HS-27A (cell line): ENCODE measurements at regions not wholly inside any gene's neighbourhood (a gene's known extent, or its start where the extent isn't known, plus 50 kb on each side); places are given as distances from the start of the nearest gene placed in this dataset.

Experiments used
- DNase-seq: peaks from one replicate; pipeline ENCODE4 v3.0.0-alpha.2; 2012; ENCODE audit warnings: low read depth, missing footprints

DNA sequence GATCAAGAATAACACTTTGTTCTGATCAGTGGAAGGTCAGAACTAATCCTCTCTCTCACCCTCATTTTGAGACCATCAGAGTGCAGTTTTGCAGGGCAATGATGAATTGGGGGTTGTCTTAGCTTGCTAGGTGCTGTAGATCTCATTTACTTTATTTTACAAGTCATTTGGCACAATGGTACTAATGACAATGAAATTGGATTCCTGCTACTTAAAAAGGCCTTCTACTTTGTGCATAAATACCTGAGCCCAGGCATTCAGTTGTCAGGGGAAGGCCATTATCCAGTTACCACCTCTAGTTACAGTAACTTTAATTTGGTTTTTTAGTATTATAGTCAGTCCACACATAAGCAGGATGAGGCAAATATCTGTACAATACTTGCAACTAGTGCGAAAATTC, 240.0 kb downstream of the HDGFL1 start:
- no peak for DNase-seq

DNA sequence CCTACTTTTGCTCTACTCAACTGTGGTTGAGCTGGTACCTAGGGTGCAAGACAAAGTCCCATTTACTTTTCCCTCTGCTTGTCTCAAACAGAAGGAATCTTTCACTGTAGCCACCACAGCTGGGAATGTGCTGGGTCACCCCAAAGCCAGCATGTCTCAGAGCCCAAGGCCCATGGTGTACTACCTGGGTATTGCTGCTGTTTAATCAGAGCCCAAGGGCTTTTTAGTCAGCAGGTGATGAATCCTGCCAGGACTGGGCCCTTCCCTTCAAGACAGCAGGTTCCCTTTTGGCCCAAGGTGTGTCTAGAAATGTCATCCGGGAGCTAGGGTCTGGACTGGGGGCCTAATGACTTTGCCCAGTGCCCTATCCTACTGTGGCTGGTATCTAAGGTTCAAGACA, 249.8 kb downstream of the HDGFL1 start:
- no peak for DNase-seq

DNA sequence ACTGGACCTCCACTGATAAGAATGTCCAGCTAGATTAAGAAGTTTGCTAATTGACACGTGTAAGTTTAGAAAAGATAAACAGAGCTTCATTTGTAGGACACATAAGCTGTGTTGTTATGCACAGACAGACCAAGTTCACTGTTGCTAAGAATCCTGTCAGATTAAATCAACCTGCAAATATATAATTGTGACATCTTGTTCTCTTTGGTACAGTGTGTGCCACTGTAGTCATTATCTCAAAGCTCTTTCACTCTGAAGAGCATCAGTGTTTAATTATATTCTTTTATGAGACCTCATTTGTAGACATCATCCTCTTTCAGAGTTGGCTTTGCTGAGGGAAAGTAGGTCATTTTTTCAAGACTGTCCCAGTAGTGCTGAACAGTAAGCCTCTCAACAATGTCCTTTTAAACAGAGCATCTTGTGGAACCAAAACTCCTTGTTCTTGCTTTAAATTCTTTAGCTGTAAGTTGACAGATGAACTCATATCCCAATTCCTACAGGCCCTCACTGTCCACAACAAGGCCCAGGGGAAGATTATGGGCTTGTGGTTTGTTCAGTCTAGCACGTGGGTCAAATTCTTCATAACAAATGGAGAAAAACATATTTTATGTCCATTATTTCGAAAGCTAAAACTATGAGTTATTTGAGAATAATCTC, 252.4 kb downstream of the HDGFL1 start:
- DNase-seq: peak; percentile 24

DNA sequence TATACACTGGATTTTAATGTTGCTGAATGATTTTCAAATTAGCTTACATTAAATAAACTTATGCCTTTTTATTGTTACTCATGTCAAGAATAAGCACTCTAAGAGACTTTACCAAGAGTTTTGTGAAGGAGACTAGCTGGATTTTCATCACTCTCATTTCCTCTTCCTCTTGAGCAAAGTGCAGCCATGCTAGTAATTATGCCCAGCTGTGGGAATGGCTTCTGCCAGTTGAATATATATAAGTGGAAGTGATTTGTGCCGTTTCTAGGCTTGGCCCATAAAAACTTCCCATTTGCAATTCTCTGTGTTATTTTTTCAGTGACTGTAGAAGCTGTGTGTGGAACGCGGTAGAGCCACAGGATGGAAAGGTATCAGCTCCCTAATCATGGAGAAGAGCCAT, 255.8 kb downstream of the HDGFL1 start:
- DNase-seq: no peak

DNA sequence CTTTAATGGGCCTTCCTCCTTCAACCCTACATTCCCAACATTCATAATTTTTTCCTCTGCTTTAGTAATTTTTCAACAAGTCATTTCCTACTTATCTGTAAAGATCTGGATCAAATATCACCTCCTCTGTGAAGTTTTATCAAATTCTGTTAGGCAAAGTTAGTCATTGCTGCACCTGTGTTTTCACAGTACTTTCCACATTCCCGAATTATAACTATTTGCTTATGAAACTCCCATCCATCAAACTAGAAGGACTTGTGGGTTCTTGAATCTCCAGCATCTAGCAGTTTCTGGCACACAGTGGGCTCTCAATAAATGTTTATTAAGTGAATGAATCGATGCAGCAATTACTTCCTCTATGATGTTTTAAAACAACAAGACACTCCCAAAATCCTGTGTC, 257.6 kb downstream of the HDGFL1 start:
- DNase-seq: peak; percentile 85

DNA sequence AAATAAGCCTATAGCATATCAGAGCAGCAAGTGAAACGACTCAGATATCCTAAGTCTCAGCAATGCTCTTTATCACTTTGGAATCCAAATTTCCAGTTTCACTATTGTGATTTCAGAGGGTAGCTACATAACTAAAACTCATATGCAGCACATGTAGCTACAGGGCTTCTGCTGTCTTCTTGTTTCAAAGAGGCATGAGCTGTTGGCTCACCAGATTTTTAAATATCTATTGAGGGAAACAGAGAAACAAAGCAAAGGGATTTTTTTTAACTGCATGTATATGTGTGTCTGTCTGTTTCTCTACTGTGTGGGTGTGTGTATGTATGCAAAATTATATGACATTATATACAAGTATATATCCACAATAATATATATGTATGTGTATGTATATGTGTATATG, 258.4 kb downstream of the HDGFL1 start:
- peak; percentile 19 for DNase-seq

DNA sequence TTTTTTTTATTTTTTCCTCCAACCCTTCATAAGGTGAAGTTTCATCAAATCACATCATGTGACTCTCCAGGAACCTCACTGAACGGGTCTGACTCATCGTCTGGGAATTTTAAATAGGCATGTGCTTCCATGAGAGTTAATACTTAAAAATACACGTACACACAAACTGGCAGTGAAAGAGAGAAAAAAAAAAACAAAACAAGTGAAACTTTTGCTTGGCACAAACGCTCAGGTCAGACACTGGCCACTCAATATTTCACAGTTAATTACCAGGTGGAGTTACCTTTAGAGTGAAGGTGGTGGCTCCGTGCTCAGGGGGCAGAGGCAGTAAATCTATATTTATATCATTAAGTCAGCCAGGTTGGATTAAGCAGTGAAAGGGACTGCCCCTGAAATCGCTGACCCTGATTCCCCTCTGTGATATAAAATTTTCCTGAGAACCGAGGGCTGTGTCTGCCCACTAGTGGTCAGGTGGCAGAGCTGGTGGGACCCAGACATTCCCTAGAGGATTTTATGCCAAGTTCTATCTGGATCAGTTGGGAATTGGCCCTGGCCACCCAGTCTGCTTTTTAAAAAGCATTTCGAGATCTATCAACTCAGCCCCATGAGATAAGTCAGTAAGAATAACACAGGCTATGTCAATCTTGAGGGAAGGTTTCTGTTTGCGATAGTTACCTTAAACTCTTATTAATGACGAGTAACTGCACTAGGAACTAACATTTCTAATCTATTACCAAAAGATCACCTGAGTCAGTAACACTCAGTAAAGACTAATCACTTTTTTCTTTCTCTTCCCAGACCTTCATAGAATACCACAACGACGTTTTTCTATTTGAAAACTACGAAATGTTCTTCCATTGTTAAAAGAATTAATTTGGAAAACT, 259.1 kb downstream of the HDGFL1 start:
- DNase-seq: peak; percentile 99

DNA sequence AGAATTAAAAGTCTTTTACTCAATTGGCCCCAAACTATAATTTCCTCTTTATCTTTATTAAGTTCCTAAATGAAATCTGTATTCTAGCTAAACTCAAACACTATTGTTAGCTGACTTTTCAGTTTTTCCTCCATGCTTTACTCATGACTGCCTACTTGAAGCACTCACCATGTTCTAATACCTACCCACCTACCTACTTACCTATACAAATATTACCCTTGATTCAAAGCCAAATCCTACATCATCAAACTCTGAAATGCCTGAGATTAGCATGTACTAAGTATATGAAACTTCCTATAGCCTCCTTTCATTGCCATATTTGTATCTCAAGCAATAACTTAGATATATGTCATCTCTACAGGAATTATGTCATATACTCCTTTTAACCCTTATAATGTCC, 259.7 kb downstream of the HDGFL1 start:
- no peak for DNase-seq

DNA sequence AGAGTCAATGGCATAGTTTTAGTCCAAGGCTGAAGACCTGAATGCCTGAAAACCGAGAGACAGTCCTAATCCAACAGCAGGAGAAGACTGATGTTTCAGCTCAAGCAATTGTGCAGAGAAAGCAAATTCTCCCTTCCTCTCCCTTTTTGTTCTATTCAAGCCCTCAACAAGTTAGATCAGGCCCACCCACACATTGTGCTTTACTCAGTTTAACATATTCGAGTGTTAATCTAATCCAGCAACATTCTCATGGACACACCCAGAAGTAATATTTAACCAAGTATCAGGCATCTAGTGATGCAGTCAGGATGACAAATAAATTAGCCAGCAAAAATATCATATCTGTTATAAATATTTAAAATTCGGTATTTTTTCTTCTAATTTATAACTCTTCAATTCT, 261.1 kb downstream of the HDGFL1 start:
- DNase-seq: no peak

DNA sequence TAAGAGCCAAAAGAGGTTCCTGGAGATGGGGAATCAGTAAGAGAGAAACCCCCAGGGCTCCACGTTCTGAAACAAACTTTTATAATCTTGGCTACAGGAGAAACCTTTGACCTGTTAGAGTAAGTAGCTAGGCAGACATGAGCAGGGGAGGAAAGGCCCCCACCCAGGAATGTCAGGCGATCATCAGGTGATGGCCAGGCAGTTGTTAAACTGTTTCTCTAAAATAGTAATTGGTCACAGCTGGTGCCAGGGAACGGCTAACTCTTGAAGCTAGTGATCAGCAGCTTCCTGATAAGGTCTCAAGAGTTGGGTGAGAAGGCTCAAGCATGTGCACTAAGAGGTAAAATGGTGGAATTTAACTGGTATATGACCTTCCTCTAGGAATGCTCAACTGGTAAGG, 263.8 kb downstream of the HDGFL1 start:
- DNase-seq: no peak

DNA sequence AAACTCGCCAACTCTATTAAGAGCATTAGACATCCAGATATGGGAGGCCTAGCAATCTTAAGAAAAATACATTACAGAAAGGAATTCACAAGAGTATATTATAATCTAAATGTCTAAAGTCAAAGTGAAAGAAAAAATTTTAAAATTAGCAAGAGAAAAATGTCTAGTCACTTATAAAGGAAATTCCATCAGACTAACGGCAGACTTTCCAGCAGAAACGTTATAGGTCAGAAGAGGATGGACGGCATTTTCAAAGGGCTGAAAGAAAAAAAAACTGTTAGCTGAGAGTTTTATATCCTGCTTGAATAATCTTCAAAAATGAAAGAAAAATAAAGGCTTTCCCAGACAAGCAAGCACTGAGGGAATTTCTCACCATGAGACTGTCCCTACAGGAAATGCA, 269.0 kb downstream of the HDGFL1 start:
- DNase-seq: no peak

DNA sequence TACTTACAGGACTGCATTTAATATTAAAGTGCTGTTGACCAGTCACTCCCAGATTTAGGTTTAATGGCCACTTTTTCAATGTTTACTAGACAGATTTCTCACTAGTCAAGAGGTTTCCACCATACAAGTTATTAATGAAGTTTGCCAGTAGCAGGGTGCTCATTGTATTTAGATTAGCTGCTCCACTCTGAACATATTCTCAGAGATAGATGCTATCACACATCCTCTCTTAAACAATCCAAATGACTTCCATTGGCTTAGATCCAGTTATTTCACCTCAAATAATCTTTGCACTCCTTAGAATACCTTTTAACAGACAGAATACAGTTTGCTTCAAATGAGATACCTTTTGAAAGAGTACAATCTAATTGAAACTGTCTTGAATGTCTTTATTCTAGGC, 276.1 kb downstream of the HDGFL1 start:
- no peak for DNase-seq

DNA sequence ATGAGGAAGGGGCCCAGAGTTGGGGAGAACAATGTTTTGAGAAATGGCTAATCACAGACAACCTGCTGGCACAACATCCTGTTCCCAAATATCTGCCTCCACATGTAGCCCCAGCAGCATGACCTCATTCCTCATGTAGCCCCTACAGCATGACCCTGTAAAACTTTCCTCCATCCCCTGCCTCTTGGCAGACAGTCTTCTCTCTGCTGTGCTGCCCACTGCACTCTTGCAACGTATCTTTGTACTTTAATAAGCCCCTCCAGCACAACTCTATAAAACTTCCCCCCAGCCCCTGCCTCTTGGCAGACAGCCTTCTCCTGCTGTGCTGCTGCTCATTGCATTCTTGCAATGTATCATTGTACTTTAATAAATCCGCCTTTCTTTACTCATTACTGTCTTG, 278.8 kb downstream of the HDGFL1 start:
- no peak for DNase-seq

DNA sequence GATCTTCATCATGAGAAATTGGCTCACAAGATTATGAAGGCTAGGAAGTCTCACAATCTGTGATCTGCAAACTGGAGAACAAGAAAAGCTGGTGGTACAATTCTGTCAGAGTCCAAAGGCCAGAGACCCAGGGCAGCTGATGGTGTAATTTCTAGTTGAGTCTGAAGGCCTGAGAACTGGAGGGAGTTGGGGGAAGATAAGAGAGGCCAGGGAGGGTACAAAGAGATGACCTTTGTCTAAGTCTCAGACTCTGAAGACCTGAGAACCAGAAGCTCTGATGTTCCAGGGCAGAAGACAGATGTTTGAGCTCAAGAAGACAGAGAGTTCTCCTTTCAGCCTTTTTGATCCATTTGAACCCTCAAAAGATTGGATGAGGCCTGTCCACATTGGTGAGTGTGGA, 280.6 kb downstream of the HDGFL1 start:
- DNase-seq: no peak

DNA sequence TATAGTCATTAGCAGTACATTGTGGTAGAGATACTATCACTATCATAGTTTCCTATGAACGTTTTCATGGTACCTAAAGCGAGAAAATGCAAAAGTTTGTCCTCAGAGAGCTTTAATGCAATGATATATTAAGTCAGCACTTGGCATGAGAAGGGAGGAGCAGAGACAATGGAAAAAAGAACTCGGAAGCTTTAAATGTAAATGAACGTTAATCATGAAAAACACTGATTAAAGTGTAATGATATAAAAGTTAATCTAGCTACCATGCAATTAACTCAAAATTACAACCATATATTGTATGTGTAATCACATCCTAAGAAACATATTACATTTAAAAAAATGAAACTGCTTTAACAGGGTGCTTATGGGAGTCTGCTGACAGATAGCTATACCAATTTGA, 282.7 kb downstream of the HDGFL1 start:
- DNase-seq: no peak

DNA sequence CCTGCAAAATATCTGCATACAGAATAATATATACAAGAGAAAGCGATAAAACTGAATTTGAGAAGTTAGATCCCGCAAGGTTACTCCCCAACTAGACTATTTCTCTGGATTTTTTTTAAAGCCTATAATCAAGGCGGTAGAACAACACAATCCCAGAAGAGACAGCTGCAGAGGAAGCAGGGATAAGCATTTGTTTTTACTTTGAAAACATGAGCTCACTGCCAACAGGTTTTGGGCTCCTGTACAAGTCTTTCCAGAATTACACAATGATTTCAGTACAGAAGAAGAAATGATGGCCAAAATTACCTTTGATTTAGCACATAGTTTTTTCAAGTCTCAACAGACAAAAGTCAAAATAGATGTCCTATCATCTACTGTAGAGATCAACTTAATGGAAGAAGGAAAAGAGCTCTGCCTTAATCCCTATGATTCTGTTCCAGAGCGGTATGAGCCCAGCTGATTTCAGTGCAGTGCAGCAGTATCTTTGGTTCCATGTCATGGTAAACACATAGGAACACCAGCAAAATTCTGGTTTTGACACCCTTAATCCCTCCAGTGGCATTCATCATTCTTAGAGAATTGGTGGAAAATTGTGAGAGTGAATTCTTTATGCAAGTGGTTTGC, 304.3 kb downstream of the HDGFL1 start:
- no peak for DNase-seq

DNA sequence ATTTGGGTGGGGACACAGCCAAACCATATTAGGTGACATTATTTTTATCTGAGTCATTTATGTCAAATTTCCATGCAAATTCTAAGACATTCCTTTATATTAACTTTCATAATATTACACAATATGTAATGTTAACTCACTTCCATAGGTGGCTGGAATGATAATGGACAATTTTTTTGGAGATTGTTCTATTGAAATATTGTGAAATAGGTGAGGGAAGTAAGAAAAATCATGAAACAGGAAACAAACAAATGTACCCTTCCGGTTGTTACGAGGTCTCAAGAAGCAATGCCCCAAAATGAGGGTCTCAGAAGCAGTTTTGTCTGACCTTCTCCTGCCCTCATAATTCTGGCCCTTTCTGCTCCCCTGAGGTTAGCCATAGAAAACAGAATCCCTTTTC, 306.5 kb downstream of the HDGFL1 start:
- DNase-seq: no peak

DNA sequence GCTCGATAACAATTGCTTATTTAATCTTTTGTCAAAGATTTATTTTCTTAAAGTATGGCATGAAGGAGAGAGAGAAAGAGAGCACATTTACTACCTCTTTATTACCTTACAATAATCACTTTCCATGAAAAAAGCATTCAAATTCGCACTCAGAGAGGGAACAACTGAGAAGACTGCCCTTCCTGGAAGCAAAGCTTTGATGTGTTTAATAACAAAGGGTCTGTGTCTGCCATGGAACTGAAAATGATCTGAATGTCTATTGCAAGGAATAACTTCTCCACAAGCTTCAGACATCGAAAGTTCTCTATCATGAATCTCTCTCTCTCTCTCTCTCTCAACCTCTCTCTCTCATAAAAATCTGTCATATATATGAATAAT, 308.9 kb downstream of the HDGFL1 start:
- no peak for DNase-seq

DNA sequence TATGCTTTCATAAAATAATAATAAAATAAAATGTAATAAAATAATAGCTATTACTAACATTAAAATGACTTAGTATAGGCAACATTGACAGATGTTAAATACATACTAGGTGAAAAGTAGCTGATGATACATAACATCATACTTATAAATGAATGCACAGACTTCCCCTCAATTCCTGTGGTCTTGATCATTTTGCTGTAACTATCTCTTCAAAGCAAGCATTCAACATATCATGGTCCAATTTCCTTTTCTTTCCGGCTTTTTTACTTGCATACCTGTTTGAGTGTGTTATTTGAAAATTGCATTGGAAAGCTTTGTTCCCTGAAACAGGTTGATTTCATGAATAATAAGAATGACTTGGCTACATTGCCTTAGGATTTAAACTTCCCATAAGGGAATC, 309.3 kb downstream of the HDGFL1 start:
- no peak for DNase-seq

DNA sequence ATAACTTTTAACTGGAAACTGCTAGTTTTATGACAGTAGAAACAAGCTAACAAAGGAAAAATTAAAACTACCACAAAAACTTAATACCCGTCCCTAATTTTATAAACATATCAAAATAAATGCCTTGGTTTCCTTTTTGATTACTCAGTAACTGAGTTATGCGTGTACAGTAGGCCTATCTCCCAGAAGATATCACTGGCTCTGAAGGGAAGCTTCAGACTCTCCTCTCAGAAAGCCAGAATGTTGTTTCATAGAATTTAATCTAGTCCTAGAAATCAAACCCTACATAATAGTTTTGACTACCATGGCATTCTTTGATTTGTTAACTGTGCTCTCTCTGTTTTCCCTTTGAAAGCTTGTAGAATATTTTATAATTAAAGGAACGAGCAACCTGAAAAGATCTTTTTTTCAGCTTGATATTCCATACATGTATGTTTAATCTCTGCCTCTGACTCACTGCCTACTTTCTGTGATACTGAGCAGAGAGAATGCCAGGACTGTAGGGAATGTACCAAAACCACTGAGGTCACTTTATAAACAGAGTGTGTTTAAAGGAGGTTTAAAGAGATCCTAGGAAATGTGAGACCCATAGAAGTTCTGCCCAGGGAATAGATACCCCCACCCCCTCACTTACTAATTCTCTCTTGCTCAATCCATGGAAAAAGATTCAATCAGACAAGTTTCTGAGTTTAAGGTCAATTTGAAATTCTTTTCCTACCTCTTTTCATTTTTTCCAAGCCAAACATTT, 311.5 kb downstream of the HDGFL1 start:
- DNase-seq: peak; percentile 97

DNA sequence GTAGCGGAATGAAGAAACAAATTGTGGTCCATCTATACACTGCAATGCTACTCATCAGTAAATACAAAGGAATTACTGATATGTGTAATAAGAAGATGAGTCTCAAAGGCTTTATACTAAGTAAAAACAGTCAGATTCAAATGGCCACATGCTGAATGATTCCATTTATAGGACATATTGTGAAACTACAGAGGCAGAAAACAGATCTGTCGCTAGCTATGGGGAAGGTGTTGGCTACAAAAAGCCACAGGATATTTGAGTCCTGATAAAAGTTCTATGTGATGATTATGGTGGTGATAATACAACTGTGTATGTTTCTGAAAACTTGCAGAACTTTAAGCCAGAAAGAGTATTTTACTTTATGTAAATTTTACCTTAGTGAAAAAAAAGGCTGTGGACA, 313.2 kb downstream of the HDGFL1 start:
- DNase-seq: no peak

DNA sequence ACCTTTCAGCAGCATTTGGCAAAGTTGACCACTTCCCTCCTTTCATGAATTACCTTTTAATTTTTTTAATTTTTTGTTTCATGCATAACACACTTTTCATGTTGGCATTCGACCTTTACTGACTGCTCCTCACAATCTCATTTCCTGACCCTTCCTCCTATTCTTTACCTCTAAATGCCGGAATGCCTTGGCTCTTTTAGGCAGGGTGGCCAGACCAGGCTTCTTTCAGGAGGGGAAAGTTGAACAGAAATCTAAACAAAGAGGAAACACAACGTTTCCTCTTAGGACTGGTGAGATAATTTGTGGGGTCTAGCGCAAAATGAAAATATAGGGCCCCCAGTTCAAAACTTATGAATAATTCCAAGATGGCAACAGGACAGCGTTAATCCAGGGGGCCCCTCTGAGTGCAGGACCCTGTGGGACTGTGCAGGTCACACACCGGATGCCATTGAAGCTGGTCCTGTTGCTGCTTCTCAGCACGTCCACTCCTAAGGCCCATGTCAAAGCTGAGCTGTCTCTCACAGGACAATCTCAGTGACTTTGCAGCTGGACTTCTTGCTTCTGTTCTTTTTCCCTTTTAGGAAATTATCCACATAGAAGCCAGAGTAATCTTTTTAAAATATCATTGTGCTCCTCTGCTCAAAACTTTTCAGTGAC, 313.8 kb downstream of the HDGFL1 start:
- DNase-seq: no peak
